H9 (cell line): ENCODE measurements at regions not wholly inside any gene's neighbourhood (a gene's known extent, or its start where the extent isn't known, plus 50 kb on each side); places are given as distances from the start of the nearest gene placed in this dataset.

Source experiments
- DNase-seq: peaks from one replicate; pipeline ENCODE4 v3.0.0-alpha.2; 2017
- H2AFZ ChIP-seq: one replicate; pipeline ENCODE4 v1.6.1; 2013; ENCODE audit warnings: mild to moderate bottlenecking, low read length, control low read depth, moderate library complexity
- H2AK5ac ChIP-seq: 2 replicates; pipeline ENCODE4 v1.6.1; 2013; ENCODE audit warnings: low read length, control low read depth, mixed read lengths; ENCODE audit not compliant: insufficient read length
- H2BK120ac ChIP-seq: one replicate; pipeline ENCODE4 v1.6.1; 2013; ENCODE audit warnings: low read depth, mild to moderate bottlenecking, low read length, control low read depth, inconsistent platforms; ENCODE audit not compliant: poor library complexity, severe bottlenecking
- H2BK12ac ChIP-seq: 2 replicates; pipeline ENCODE4 v1.6.1; 2013; ENCODE audit warnings: low read length, control low read depth, mixed read lengths, low read depth; ENCODE audit not compliant: insufficient read length
- H2BK15ac ChIP-seq: 2 replicates; pipeline ENCODE4 v1.6.1; 2013; ENCODE audit warnings: low read depth, low read length, control low read depth
- H2BK20ac ChIP-seq: one replicate; pipeline ENCODE4 v1.6.1; 2013; ENCODE audit warnings: low read depth, mild to moderate bottlenecking, low read length, control low read depth, inconsistent platforms; ENCODE audit not compliant: poor library complexity, severe bottlenecking
- H2BK5ac ChIP-seq: 2 replicates; pipeline ENCODE4 v1.6.1; 2013; ENCODE audit warnings: low read length, control low read depth, mixed read lengths; ENCODE audit not compliant: insufficient read length
- H3K14ac ChIP-seq: 2 replicates; pipeline ENCODE4 v1.6.1; 2013; ENCODE audit warnings: low read length, control low read depth; ENCODE audit not compliant: insufficient read depth
- H3K18ac ChIP-seq: 2 replicates; pipeline ENCODE4 v1.6.1; 2013; ENCODE audit warnings: low read depth, mild to moderate bottlenecking, mixed read lengths, low read length, control low read depth; ENCODE audit not compliant: insufficient read length
- H3K23ac ChIP-seq: 2 replicates; pipeline ENCODE4 v1.6.1; 2013; ENCODE audit warnings: low read length, control low read depth, mixed read lengths, low read depth; ENCODE audit not compliant: insufficient read length
- H3K23me2 ChIP-seq: 2 replicates; pipeline ENCODE4 v1.6.1; 2013; ENCODE audit warnings: low read depth, mild to moderate bottlenecking, mixed read lengths, low read length, control low read depth; ENCODE audit not compliant: insufficient read length, poor library complexity, severe bottlenecking
- H3K27ac ChIP-seq: 2 replicates; pipeline ENCODE4 v1.5.1; 2013; ENCODE audit warnings: low read length, control low read depth, mixed read lengths, low read depth; ENCODE audit not compliant: insufficient read length
- H3K27me3 ChIP-seq: 2 replicates; pipeline ENCODE4 v1.6.1; 2013; ENCODE audit warnings: low read length, control low read depth, inconsistent platforms; ENCODE audit not compliant: insufficient read depth
- H3K4ac ChIP-seq: 2 replicates; pipeline ENCODE4 v1.6.1; 2013; ENCODE audit warnings: low read depth, mild to moderate bottlenecking, control low read depth, inconsistent platforms, low read length, moderate library complexity
- H3K4me1 ChIP-seq: 2 replicates; pipeline ENCODE4 v1.6.1; 2013; ENCODE audit warnings: low read length, control low read depth, inconsistent platforms; ENCODE audit not compliant: insufficient read depth
- H3K4me2 ChIP-seq: 2 replicates; pipeline ENCODE4 v1.6.1; 2013; ENCODE audit warnings: low read length, control low read depth, mixed read lengths; ENCODE audit not compliant: insufficient read length, insufficient read depth
- H3K56ac ChIP-seq: 2 replicates; pipeline ENCODE4 v1.6.1; 2013; ENCODE audit warnings: low read depth, mild to moderate bottlenecking, mixed read lengths, low read length, control low read depth; ENCODE audit not compliant: insufficient read length
- H3K79me1 ChIP-seq: 2 replicates; pipeline ENCODE4 v1.6.1; 2013; ENCODE audit warnings: low read depth, mild to moderate bottlenecking, moderate library complexity, low read length, control low read depth, inconsistent platforms; ENCODE audit not compliant: insufficient read depth, poor library complexity, severe bottlenecking
- H3K79me2 ChIP-seq: 2 replicates; pipeline ENCODE4 v1.6.1; 2013; ENCODE audit warnings: low read length, control low read depth, inconsistent platforms; ENCODE audit not compliant: insufficient read depth
- H3K9ac ChIP-seq: 2 replicates; pipeline ENCODE4 v1.6.1; 2013; ENCODE audit warnings: low read length, control low read depth, mixed read lengths; ENCODE audit not compliant: insufficient read length; ENCODE audit errors: extremely low read depth
- H3K9me3 ChIP-seq: one replicate; pipeline ENCODE4 v1.6.1; 2013; ENCODE audit warnings: low read depth, low read length, inconsistent platforms; ENCODE audit not compliant: control insufficient read depth
- H3T11ph ChIP-seq: one replicate; pipeline ENCODE4 v1.6.1; 2013; ENCODE audit warnings: mild to moderate bottlenecking, low read length, control low read depth, inconsistent platforms
- H4K20me1 ChIP-seq: one replicate; pipeline ENCODE4 v1.6.1; 2013; ENCODE audit not compliant: control insufficient read depth, insufficient read length, insufficient read depth
- H4K5ac ChIP-seq: 2 replicates; pipeline ENCODE4 v1.6.1; 2013; ENCODE audit warnings: low read depth, mild to moderate bottlenecking, mixed read lengths, low read length, control low read depth; ENCODE audit not compliant: insufficient read length
- H4K8ac ChIP-seq: replicated peaks from 2 replicates; pipeline ENCODE4 v1.6.1; 2013; ENCODE audit warnings: low read length, control low read depth, mixed read lengths, low read depth; ENCODE audit not compliant: insufficient read length
- H4K91ac ChIP-seq: 2 replicates; pipeline ENCODE4 v1.6.1; 2013; ENCODE audit warnings: low read depth, mild to moderate bottlenecking, moderate library complexity, mixed read lengths, low read length, control low read depth; ENCODE audit not compliant: insufficient read length
- H3K27ac Mint-ChIP-seq, 3 experiments: 2 replicates in 2 of 3; 3 replicates in 1 of 3; pipeline ENCODE4 v1.8.0; 2020 to 2021; ENCODE audit warnings: mixed read lengths in 3 of 3, mild to moderate bottlenecking in 1 of 3, moderate library complexity in 1 of 3
- H3K27me3 Mint-ChIP-seq: 2 replicates; pipeline ENCODE4 v1.8.0; 2021; ENCODE audit warnings: low read depth, mild to moderate bottlenecking, moderate library complexity, mixed read lengths
- H3K36me3 Mint-ChIP-seq, 3 experiments: 2 replicates in 2 of 3; 3 replicates in 1 of 3; pipeline ENCODE4 v1.8.0; 2020 to 2021; ENCODE audit warnings: low read depth in 3 of 3, mixed read lengths in 3 of 3; ENCODE audit not compliant: insufficient read depth in 1 of 3
- H3K4me1 Mint-ChIP-seq, 2 experiments: 2 replicates each; pipeline ENCODE4 v1.8.0; 2020; ENCODE audit warnings: mixed read lengths in 2 of 2
- H3K4me3 Mint-ChIP-seq, 2 experiments: 2 replicates in 1 of 2; 3 replicates in 1 of 2; pipeline ENCODE4 v1.8.0; 2020 to 2021; ENCODE audit warnings: mild to moderate bottlenecking in 2 of 2, mixed read lengths in 2 of 2, moderate library complexity in 1 of 2
- H3K9me3 Mint-ChIP-seq, 2 experiments: 2 replicates in 1 of 2; 3 replicates in 1 of 2; pipeline ENCODE4 v1.8.0; 2020; ENCODE audit warnings: mild to moderate bottlenecking in 2 of 2, mixed read lengths in 2 of 2, moderate library complexity in 1 of 2
- CTCF ChIP-seq: fragments of 200-600 bp; sonication (generic); conservative IDR thresholded peaks from 3 replicates; pipeline ENCODE4 v1.8.0; 2021; ENCODE audit warnings: antibody characterized with exemption, mild to moderate bottlenecking
- WGBS: extraction: QIAGEN DNeasy Blood & Tissue Kit; methylation state at CpG from one replicate; pipeline ENCODE4 v1.1.7; 2013; ENCODE audit warnings: missing lambda C conversion rate, low lambda C conversion rate, mixed read lengths; ENCODE audit not compliant: insufficient read length; ENCODE audit errors: extremely low coverage; 5-methylcytosine and 5-hydroxymethylcytosine counted together

- Histone ChIP-seq H2BK12ac (no peak overlapping the region), H2BK20ac (no peak overlapping the region), H2BK120ac (no peak overlapping the region), H4K8ac (no peak overlapping the region), H3K4ac (no peak overlapping the region), H3K9ac (no peak overlapping the region), H3K79me2 (no peaks in the 10 kb centered on the region), H3K23me2 (no peaks in the 10 kb centered on the region), H3K4me1 (no peaks in the 10 kb centered on the region), H2BK15ac (no peak overlapping the region), H3K23ac (no peak overlapping the region), H2BK5ac (no peak overlapping the region), H4K91ac (no peak overlapping the region), H3K9me3 (no peaks in the 10 kb centered on the region), H4K20me1 (no peaks in the 10 kb centered on the region), H3K27ac (no peak overlapping the region), H3K4me2 (no peak overlapping the region), H3K14ac (no peak overlapping the region), H3K79me1 (no peaks in the 10 kb centered on the region), H3K56ac (no peak overlapping the region), H3K27me3 (no peaks in the 10 kb centered on the region), H2AFZ (no peak overlapping the region), H3K18ac (no peak overlapping the region), H4K5ac (no peak overlapping the region), H3T11ph (no peak overlapping the region), H2AK5ac (no peak overlapping the region)
- no CpG with 5 or more reads among the region's 10 CpGs for WGBS
- Mint-ChIP-seq H3K4me3 (no peak overlapping the region), H3K27ac (peak overlapping the region in 1 of 3 experiments; percentile 91; a peak in 1 of 7 replicates), H3K9me3 (no peaks in the 10 kb centered on the region), H3K4me1 (peaks cover 5 to 6% of the 10 kb centered on the region in 2 experiments), H3K27me3 (no peaks in the 10 kb centered on the region), H3K36me3 (no peaks in the 10 kb centered on the region)
- no peak for TF ChIP-seq CTCF
- DNase-seq = no peak
Measured at GRCh38 chr10:74765465-74765975, 60.9 kb upstream of the KAT6B start.
